Spleen (tissue), 7 donors: ENCODE measurements at regions not wholly inside any gene's neighbourhood (a gene's known extent, or its start where the extent isn't known, plus 50 kb on each side); places are given as distances from the start of the nearest gene placed in this dataset.

ENCODE experiments used
- CTCF ChIP-seq, 11 experiments: fragments of 200-600 bp in 7 of 11; fragments of 450-650 bp in 4 of 11; sonication (generic) in 4 of 11; IDR thresholded peaks in 8 of 11; conservative IDR thresholded peaks in 3 of 11; 1 replicate in 7 of 11; 2 replicates in 4 of 11; pipeline versions ENCODE4 v1.4.0 to v1.8.0; 2016 to 2021; ENCODE audit warnings: antibody characterized with exemption in 11 of 11, inconsistent platforms in 4 of 11, mild to moderate bottlenecking in 1 of 11
- POLR2A ChIP-seq, 3 donors: fragments of 450-650 bp; IDR thresholded peaks; one replicate each; pipeline ENCODE4 v1.5.1; 2017; ENCODE audit warnings: antibody characterized with exemption in 3 of 3, mild to moderate bottlenecking in 1 of 3
- POLR2AphosphoS5 ChIP-seq, 3 donors: sonication (generic); formaldehyde crosslinking; IDR thresholded peaks; one replicate each; pipeline ENCODE4 v1.5.1; 2017; ENCODE audit warnings: antibody characterized with exemption in 3 of 3
- donor health status: DM: no; HTN: no; CAD: no; lungs with moderate emphysema.
- donor health status: DM: no; HTN: no; CAD: no.
- donor health status: DM: no; HTN: no; CAD: no.

DNA sequence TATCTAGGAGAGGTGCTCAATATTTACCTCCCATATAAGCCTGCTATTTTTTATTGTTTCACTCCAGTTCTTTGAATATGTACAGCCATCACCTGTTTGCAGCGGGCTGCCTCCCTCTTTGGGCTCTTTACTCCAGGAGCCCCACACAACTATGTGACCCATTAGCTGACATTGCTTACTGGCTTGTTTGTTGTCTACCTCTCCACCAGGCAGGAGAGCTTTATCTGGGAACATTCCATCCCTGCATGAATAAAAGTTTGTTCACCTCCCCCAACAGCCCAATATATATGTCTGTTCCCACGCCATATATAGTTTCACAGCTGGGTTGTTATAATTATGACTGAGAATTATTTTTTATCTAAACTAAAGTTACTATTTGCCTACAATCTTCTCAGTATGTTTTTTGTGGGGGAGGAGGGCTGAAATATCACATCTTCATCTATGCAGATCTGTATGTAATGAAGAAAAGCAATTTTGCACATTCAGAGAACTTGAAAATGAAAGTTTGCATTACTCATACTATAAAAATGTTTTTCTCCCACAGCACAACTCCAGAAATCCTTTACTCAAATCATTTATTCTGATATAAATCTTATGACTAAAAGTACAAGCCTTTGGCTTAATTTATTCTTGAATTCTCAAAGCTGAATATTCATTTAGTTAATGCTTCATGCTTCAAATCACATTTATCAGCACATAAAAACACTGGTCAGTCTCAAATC lies 61.2 kb upstream of the DAPP1 start:
- TF ChIP-seq CTCF (IDR thresholded peaks at IDR 0.05 in 8 of 11, conservative IDR thresholded peaks at IDR 0.05 in 3 of 11) (no peak), POLR2AphosphoS5 (IDR thresholded peaks at IDR 0.05) (no peak), POLR2A (IDR thresholded peaks at IDR 0.05) (no peak)
